Heart left ventricle (tissue), 16 donors: ENCODE measurements at regions not wholly inside any gene's neighbourhood (a gene's known extent, or its start where the extent isn't known, plus 50 kb on each side); places are given as distances from the start of the nearest gene placed in this dataset.

ENCODE experiments used
- ATAC-seq, 4 donors: fragments of 200-7000 bp; cut with Tn5 transposase; one replicate each; pipeline ENCODE4 v1.9.1; 2020 to 2022; ENCODE audit warnings: moderate library complexity in 4 of 4, mild to moderate bottlenecking in 3 of 4, moderate number of reproducible peaks in 1 of 4
- DNase-seq, 5 donors: peaks; one replicate each; pipeline ENCODE4 v3.0.0-alpha.2; 2020
- H3K27ac ChIP-seq, 12 donors: fragments of 200-600 bp; sonication (generic) in 4 of 12; one replicate each; pipeline versions ENCODE4 v1.5.0 to v1.8.0; 2016 to 2022; ENCODE audit warnings: mild to moderate bottlenecking in 2 of 12
- H3K27me3 ChIP-seq, 9 donors: fragments of 200-600 bp; sonication (generic) in 2 of 9; one replicate each; pipeline versions ENCODE4 v1.5.1 to v1.8.0; 2016 to 2022; ENCODE audit warnings: mild to moderate bottlenecking in 3 of 9
- H3K36me3 ChIP-seq, 9 donors: fragments of 200-600 bp; sonication (generic) in 2 of 9; one replicate each; pipeline versions ENCODE4 v1.5.0 to v1.8.0; 2018 to 2022; ENCODE audit warnings: mild to moderate bottlenecking in 2 of 9
- H3K4me1 ChIP-seq, 12 donors: fragments of 200-600 bp; sonication (generic) in 4 of 12; one replicate each; pipeline versions ENCODE4 v1.5.0 to v1.8.0; 2016 to 2022; ENCODE audit warnings: mild to moderate bottlenecking in 3 of 12
- H3K4me3 ChIP-seq, 12 donors: fragments of 200-600 bp; sonication (generic) in 4 of 12; one replicate each; pipeline versions ENCODE4 v1.5.0 to v1.8.0; 2017 to 2022; ENCODE audit warnings: mild to moderate bottlenecking in 9 of 12, moderate library complexity in 4 of 12
- H3K9me3 ChIP-seq, 12 donors: fragments of 200-600 bp; sonication (generic) in 4 of 12; one replicate each; pipeline versions ENCODE4 v1.5.0 to v1.8.0; 2016 to 2022; ENCODE audit warnings: mild to moderate bottlenecking in 1 of 12
- CTCF ChIP-seq, 12 donors: fragments of 200-600 bp; sonication (generic) in 4 of 12; IDR thresholded peaks; one replicate each; pipeline versions ENCODE4 v1.5.0 to v1.8.0; 2018 to 2022; ENCODE audit warnings: antibody characterized with exemption in 12 of 12, mild to moderate bottlenecking in 5 of 12
- POLR2A ChIP-seq, 2 donors: fragments of 450-650 bp; IDR thresholded peaks; one replicate each; pipeline ENCODE4 v1.6.1; 2017; ENCODE audit warnings: antibody characterized with exemption in 2 of 2, mild to moderate bottlenecking in 2 of 2, moderate library complexity in 2 of 2
- WGBS, 4 donors: extraction: QIAGEN DNeasy Blood & Tissue Kit in 2 of 4; methylation state at CpG; one replicate each; pipeline versions ENCODE4 v1.1.5 to v1.1.7; 2013 to 2018; 5-methylcytosine and 5-hydroxymethylcytosine counted together
- intact Hi-C, 10 donors: fragments of 100-400 bp; cut with DNase I; formaldehyde crosslinking; loops; one replicate each; pipeline versions ENCODE4 v1.11.1 to v1.14.2; 2022
- donor health status: ischemic (EF 13 %, LVEDD 7.1; RV severe dilation, severe dysfunction).
- donor health status: healthy with polysubstance abuse.
- donor health status: DM: no; HTN: yes; CAD: no.
- donor health status: DM: no; HTN: no; CAD: no.
- donor health status: ischemic (EF 25% LVEDD 6.9; RV normal size, moderate dysfunction).
- donor health status: ischemic (EF 25% LVEDD 5.7; RV mildly dilated, moderate dysfunction).
- donor health status: healthy.
- donor health status: DM: yes; HTN: yes; CAD: no.
- donor health status: ischemic (EF 35%, LVEDD 5.7; RV mildly dilated, moderate dysfunction).
- donor health status: nonischemic (EF 11% LVEDD 7.7; RV severe dilation, severe dysfunction).
- donor health status: DM: yes; HTN: yes; CAD: no.
- donor health status: PGD.
- donor health status: ischemic (EF 29% LVEDD 5.4; RV normal size, mild dysfunction).
- donor health status: nonischemic (EF 23%, LVEDD 6.1; RV moderate dilation, normal function).

GRCh38 chr2:59604123-59604522 is 949.3 kb downstream of the BCL11A start:
- H3K4me3 ChIP-seq, result no peak overlapping the region
- intact Hi-C loops, result no loop called here
- ATAC-seq (peak in 1 of 4 donors; percentile 24), DNase-seq (no peak)
- H3K4me1 ChIP-seq, result no peaks in the 10 kb centered on the region
- H3K36me3 ChIP-seq, result no peaks in the 10 kb centered on the region
- peaks cover 0 to 23% (median 4%) of the 10 kb centered on the region in 12 donors for H3K9me3 ChIP-seq
- no peaks in the 10 kb centered on the region for H3K27me3 ChIP-seq
- 0 to 16% (median 9%) methylated on average over 1 of the region's 1 CpG for WGBS, 4 donors
- H3K27ac ChIP-seq, result no peak overlapping the region
- no peak for TF ChIP-seq CTCF (IDR thresholded peaks at IDR 0.05)

GRCh38 chr2:59594671-59595222 is 958.7 kb downstream of the BCL11A start:
- ATAC-seq, result peak in 1 of 4 donors; percentile 57

GRCh38 chr2:59590798-59591197 is 962.7 kb downstream of the BCL11A start:
- no peak for DNase-seq
- Histone ChIP-seq H3K27ac (no peak overlapping the region), H3K4me1 (peaks cover 0 to 7% (median 0%) of the 10 kb centered on the region in 12 donors), H3K9me3 (no peaks in the 10 kb centered on the region), H3K36me3 (no peaks in the 10 kb centered on the region), H3K27me3 (no peaks in the 10 kb centered on the region), H3K4me3 (no peak overlapping the region)
- intact Hi-C loops, result no loop called here
- TF ChIP-seq POLR2A (IDR thresholded peaks at IDR 0.05), result no peak
- no peak for TF ChIP-seq CTCF (IDR thresholded peaks at IDR 0.05)
- no peak for ATAC-seq

More at GRCh38 chr2:59594671-59595222, 958.7 kb downstream of the BCL11A start:
- Histone ChIP-seq H3K36me3 (no peaks in the 10 kb centered on the region), H3K9me3 (no peaks in the 10 kb centered on the region), H3K27me3 (no peaks in the 10 kb centered on the region), H3K27ac (peak overlapping the region in 8 of 12 donors; percentile 24 to 64 (median 43)), H3K4me3 (no peak overlapping the region), H3K4me1 (peaks cover 0 to 7% (median 0%) of the 10 kb centered on the region in 12 donors)
- intact Hi-C loops, result no loop called here
- DNase-seq, result peak in 1 of 5 donors; percentile 9
- WGBS, 4 donors, result 52 to 76% (median 65%) methylated on average over 5 of the region's 5 CpGs
- no peak for TF ChIP-seq CTCF (IDR thresholded peaks at IDR 0.05)

- Histone ChIP-seq H3K36me3 (no peaks in the 10 kb centered on the region), H3K4me3 (no peak overlapping the region), H3K27me3 (no peaks in the 10 kb centered on the region), H3K4me1 (peaks cover 0 to 3% (median 0%) of the 10 kb centered on the region in 12 donors), H3K27ac (no peak overlapping the region), H3K9me3 (no peaks in the 10 kb centered on the region)
- 44 to 63% (median 52%) methylated on average over 4 of the region's 4 CpGs for WGBS, 4 donors
- DNase-seq (no peak), ATAC-seq (no peak)
- intact Hi-C loops, result no loop called here
- no peak for TF ChIP-seq CTCF (IDR thresholded peaks at IDR 0.05)
Measured at GRCh38 chr2:59589881-59590280, 963.6 kb downstream of the BCL11A start.
